Eye (tissue), 1 donor: ENCODE measurements at regions not wholly inside any gene's neighbourhood (a gene's known extent, or its start where the extent isn't known, plus 50 kb on each side); places are given as distances from the start of the nearest gene placed in this dataset.
"Not testable (repeated sequence)": the region's sequence is repeated elsewhere in the genome, so short reads cannot be mapped to it uniquely, and the experiment has no call there.

Experiments
- DNase-seq: peaks from one replicate; pipeline ENCODE4 v3.0.0-alpha.2; 2015

GRCh38 chr12:89153341-89153740 lies 199.0 kb downstream of the DUSP6 start:
- DNase-seq: no peak

DNA sequence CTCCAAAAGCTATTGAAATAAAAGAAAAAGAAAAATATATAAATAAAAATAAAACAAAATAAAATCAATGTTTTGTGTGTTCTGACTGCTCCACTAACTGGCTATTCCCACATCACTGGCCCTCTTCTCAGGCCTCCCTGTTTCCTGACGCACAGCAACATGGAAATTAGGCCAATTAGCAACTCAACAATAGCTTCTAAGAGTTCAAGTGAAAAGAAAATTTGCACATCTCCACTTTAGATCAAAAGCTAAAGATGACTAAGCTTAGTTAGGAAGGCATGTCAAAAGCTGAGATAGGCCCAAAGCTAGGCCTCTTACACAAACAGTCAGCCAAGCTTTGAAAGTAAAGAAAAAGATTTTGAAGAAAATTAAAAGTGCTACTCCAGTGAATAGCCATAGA lies 200.8 kb downstream of the DUSP6 start:
- DNase-seq: no peak

GRCh38 chr12:89150789-89151188 lies 201.5 kb downstream of the DUSP6 start:
- DNase-seq: not testable (repeated sequence)

GRCh38 chr12:89140602-89141238 lies 211.6 kb downstream of the DUSP6 start:
- DNase-seq: no peak

GRCh38 chr12:89140141-89140540 lies 212.2 kb downstream of the DUSP6 start:
- DNase-seq: no peak

DNA sequence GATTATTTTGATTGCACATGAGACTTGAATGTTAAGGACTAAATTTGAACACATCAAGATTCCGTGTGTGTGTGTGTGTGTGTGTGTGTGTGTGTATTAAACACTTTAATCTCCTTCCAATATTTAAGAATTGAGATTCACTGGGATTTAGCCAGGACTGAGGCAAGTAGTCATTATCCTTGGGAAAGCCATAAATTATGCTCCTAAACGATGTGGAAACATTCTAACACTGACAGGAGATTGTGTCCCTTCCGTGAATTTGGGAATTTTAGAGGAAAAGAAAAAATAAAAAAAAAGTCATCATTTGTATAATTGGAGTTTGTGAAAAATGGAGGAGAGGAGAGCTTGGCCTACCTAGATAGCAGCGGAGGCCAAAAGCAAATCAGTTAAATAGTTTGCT lies 212.9 kb downstream of the DUSP6 start:
- DNase-seq: no peak

- no peak for DNase-seq
Observed at GRCh38 chr12:89138048-89138852, 214.1 kb downstream of the DUSP6 start.

- no peak for DNase-seq
Observed at GRCh38 chr12:89135976-89136634, 216.2 kb downstream of the DUSP6 start.

DNA sequence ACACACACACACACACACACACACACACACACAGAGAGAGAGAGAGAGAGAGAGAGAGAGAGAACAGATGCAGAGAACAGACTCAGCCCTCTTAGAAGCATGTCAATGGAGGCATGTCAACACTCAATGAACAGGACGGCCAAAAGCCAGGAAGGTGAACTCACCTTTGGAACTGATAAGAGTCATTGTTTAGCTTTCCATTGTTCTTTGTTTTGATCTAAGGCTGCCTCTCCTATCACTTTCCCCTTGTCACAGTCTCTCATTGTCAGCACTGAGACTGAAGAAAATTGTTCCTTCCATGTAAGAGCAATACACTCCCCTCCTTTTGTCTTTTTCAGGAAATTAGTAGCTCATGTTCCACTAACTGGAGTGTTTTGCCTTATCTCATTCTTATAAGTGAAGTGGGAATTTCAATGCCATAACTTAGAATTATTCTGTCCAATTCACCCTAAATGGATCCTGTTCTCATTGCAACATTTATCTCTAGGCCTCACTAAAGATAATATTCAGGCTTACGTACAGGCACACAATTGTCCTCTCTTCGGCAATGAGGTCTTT lies 218.0 kb downstream of the DUSP6 start:
- DNase-seq: no peak

- no peak for DNase-seq
Observed at GRCh38 chr12:89129167-89129870, 223.0 kb downstream of the DUSP6 start.

GRCh38 chr12:89126712-89127111 lies 225.6 kb downstream of the DUSP6 start:
- no peak for DNase-seq

GRCh38 chr12:89122852-89123251 lies 229.4 kb downstream of the DUSP6 start:
- no peak for DNase-seq

GRCh38 chr12:89117448-89118034 lies 234.8 kb downstream of the DUSP6 start:
- no peak for DNase-seq

DNA sequence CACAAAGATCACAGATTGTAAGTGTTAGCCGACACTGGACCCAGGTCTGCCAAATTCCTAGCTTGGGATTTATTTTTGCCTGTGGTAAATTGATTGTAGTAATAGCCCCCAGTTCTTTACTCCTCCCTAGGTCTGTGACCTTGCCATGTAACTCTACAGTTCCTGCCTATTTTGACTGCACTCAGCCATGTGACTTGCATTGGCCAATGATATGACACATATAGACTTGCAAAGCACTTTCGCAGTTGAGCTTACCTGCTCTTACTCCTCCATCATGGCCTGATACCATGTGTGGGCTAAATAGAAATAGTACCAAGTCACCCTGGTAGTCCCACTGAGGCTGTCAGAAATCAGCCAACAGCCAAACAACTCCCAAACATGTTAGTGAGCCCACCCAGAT lies 240.3 kb downstream of the DUSP6 start:
- DNase-seq: no peak

DNA sequence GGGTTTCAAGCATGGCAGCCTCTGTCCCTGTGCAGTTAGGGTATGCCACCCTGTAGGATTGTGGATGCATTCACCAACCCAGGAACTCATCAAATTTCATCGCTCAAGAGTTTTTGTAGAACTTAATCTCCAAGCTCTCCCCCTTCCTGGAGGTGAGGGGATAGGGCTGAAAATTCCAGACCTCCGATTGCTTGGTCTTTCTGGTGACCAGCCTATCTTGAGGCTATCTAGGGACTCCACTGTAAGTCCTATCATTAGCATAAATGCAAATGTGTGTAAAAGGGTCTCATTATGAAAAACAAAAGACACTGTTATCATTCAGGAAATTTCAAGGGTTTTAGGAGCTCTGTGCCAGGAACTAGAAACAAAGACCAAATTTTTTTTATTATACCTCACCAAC lies 244.0 kb downstream of the DUSP6 start:
- DNase-seq: no peak

GRCh38 chr12:89106950-89107349 lies 245.4 kb downstream of the DUSP6 start:
- DNase-seq: no peak

GRCh38 chr12:89105243-89105642 lies 247.1 kb downstream of the DUSP6 start:
- DNase-seq: no peak

DNA sequence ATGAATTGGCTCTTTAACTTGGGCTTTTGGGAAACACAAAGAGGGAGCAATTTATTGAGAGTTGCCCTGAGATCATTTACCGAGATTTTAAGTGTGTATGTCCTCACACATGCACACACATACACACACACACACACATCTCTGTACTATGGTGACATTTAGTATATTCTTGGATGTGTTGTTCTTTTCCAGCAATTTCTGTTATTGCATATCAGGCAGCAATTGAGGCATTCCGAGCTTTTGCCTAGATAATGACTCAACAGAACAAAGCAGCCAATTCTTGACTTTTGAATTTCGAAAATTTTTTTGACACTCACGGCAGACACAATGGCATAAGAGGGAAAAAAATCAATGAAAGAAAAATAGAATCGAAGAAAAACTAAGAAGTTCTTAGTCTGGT lies 248.5 kb downstream of the DUSP6 start:
- DNase-seq: no peak

GRCh38 chr12:89101440-89101839 lies 250.9 kb downstream of the DUSP6 start:
- DNase-seq: peak; percentile 51

DNA sequence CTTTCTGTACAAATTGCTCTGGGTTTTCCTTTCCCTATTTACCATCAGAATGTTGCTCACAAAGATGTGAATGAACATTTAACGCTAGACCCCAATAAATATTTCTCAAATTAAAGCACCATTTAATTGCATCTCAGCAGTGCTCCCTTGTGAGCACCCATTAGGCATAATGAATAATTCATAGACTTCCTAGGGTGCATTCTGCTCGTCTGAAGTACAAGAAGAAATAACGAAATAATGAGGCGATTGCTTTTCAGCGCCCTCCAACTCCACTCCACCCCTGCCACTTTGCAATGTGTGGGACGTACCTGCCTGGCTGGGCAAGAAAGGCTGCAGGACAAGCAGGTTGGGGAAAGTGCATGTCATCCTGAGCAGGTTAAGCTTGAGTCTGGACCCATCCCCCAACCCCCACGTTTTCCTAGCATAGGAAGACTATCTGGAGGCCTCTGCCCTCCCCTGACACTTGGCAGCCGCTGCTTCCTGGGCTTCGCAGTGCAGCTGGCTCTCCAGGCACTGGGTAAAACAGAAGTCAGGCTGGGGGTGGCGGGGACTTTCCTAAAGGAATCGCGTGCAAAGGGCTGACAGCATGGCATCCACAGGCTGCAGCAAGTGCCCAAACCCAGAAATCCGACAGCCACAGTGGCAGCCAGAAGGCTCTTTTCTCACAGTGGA lies 253.7 kb downstream of the DUSP6 start:
- DNase-seq: peak; percentile 71

DNA sequence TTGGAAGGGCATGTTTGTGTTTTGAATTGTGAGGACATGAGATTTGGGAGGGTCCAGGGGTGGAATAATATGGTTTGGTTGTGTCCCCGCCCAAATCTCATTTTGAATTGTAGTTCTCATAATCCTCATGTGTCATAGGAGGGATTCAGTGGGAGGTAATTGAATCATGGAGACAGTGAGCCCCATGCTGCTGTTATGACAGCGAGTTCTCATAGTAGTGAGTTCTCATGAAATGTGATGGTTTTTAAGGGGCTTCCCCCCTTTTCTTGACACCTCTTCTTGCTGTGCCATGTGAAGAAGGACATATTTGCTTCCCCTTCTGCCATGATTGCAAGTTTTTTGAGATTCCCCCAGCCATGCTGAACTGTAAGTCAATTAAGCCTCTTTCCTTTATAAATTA lies 260.0 kb downstream of the DUSP6 start:
- no peak for DNase-seq

DNA sequence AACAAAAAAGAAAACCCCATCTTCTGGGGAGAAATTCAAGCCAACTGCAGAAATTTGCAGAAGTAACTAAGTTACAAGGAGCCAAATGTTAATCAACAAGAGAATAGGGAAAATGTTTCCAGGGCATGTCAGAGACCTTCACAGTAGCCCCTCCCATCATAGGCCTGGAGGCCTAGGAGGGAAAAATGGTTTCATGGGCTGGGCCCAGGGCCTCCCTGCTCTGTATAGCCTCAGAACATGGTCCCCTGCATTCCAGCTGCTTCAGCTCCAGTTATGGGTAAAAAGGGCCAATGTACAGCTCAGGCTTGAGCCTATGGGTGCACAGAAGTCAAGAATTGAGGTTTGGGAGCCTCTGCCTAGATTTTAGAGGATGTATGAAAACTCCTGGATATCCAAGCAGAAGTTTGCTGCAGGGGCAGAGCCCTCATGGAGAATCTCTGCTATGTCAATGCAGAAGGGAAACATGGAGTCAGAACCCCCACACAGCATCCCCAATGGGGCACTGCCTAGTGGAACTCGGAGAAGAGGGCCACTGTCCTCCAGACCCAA lies 260.9 kb downstream of the DUSP6 start:
- DNase-seq: no peak
